HG03097 (cell line): ENCODE measurements at regions not wholly inside any gene's neighbourhood (a gene's known extent, or its start where the extent isn't known, plus 50 kb on each side); places are given as distances from the start of the nearest gene placed in this dataset.
"Not testable (repeated sequence)": the region's sequence is repeated elsewhere in the genome, so short reads cannot be mapped to it uniquely, and the experiment has no call there.

Source experiments
- ATAC-seq: cut with Tn5 transposase; IDR thresholded peaks from one replicate; pipeline ENCODE4 v1.9.1; 2021; ENCODE audit not compliant: unreplicated experiment, low FRiP score

DNA sequence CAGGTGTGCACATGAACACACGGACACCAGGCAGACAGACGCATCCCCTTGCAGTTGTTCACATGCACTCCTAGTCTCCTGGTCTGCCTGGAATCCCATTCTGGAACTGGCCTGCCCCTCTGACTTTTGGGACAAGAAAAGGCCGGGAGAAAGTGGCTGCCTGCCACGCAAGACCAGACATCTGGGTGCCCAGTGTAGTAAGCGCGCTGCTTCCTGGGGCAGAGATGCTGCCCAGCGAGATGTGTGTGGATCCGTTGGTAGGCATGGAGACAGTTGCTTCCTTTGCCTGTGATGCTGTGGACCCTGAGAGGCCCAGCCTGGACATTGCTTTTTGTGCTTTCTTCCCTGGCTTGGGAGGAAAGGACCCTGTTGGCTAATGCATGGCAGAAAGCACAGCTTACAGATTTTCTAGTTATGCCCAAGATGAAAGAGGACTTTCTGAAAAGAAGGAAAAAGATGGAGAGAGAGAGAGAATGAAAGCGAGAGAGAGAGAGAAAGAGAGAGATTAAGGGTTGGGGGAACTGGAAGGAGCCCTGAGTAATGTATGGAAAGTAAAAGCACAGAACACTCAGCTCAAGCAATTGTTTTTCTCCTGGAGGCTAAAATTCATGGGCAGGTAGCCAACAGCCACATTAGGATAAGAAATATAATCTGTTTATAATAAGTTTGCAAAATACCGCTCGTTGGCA is 235.3 kb downstream of the BCL2L11 start:
- not testable (repeated sequence) for ATAC-seq

DNA sequence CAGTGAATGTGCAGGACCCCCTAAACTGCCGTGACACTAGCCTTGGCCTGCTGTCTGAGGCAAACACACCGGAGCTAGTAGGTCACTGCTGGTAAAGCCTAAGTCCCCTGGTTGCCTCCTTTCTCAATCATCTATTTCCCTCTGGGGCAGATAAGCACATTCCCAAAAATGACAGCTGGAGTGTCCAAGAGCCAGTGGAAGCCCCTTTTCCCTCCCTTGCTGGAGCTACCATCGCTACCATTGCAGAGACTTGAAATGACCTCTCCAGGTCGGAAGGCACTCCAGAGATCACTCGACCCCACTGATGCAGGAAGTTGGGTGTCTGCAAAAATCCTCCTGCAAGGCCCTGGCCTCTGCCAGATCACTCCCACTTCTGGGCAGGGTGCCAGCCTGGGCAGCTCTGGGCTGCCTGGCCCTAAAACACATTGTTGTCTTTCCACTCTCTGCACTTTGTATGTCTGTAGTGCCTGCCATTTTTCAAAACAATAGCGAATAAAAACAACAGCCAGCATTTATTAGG is 235.9 kb downstream of the BCL2L11 start:
- not testable (repeated sequence) for ATAC-seq

DNA sequence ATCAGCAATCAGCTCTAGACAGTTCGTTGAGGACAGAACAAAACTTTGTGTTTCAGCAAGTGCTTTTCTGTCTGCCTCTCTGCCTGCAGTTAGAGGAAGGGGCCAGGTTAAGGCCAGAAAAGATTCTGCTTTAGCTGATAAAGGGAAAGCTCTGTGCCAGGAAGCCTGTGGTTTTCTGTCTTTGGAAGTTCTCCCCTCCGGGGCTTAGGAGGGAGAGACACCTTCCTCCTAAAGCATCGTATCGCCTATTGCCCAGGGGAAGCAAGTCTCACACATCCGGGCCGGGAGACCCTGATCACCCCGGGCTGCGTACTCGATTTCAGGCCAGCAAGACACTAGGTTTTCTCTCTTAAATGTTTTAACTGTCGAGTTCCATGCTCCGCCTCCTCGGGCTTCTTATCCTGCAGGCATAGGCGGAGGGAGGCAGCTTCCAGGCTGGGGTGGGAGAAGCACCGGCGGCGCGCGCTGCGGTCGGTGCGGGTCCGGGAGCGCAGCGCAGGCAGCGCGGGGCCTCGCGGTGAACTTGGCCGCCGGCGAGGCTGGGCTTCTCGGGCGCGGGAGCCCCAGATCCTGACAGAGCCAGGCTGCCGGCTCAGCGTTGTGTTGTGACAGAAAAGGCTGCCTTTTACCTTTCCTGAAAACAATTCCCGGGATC is 245.4 kb downstream of the BCL2L11 start:
- ATAC-seq: not testable (repeated sequence)

DNA sequence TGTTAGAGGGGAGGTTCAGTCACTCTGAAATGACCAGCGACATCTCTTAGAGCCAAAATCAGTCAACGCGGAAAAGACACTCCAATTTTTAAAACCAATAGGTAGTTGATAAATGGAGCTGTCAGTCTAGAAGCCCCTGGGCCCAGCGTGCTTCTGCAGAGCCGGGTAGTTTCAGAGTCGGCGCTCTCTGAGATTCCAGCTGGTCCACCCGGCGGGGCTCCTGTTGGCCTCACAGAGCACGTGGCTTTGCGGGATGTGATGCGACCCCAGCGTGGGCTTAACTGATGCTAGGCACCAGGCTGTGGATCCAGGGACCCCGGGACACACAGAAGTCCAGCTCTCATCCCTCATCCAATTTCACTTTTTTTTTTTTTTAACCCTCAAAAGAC is 245.9 kb downstream of the BCL2L11 start:
- not testable (repeated sequence) for ATAC-seq

DNA sequence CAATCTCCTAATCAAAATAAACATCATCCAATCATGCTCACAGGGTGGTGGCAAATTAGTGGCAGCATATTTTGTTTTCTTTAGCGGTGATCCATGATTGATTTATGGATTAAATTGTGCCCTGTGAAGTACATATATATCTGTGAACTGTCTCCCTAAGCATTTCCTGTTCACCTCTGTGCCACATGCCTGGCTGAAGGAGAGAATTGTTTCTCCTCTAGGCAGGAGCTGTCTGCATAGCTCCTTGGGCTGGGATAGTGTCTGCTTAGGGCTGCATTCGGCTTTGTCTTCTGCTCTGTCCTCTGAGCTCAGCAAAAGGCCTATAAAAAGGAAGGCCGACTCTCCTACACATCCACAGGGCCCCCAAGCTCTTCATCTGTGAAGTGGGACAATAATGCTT is 246.4 kb downstream of the BCL2L11 start:
- not testable (repeated sequence) for ATAC-seq

DNA sequence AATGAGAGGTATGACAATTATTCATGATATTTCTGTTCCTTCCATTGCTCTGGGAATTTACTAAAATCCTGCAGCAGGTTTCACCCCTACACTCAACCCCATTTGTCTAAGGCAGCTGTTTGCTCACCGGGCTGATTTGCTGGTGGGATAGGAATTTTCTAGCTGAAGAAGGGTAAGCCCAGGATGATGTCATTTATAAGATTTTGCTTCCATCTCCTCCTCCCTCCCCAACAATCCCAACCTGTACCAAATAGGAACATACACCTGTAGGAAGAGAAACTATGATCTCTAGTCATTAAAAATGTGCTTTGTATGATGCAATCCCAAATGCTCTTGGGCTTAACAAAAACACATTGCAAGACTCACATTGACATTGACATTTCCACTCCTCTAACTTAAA is 247.2 kb downstream of the BCL2L11 start:
- not testable (repeated sequence) for ATAC-seq

DNA sequence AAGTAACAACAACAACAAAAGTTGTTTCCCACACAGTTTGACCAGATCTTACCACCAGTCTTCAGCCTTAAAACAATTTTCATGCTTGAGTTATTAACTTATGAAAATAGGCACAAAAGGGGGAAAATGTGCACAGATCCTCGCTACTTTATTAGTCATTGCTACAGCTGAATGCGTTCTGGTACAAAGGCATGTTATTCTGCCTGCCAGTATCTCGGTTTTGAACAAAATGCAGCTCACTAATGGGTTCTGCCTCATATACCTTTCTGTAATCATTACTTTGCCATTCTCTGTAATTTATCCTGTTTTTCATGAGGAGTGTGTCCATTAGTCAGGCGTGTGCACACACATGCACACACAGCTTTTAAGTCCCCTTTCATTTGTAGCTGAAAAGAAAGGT is 247.6 kb downstream of the BCL2L11 start:
- not testable (repeated sequence) for ATAC-seq

DNA sequence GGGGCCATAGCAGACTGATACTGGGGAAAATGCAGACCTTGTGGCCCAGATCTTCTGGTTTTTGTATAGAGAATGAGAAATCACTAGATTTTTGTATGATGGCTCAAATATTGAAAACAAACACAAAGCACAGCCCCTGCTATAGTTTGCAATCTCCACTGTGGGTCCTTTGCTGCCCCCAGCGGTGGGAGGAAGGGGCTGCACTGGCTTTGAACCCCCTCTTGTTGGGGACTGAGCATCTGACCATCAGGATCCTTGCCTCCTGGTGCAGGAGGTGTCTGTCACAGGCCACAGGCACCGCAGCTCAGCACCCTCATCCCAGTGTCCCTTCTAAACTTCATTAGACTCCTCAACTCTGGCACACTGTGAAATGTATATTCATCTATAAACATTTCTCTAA is 252.3 kb downstream of the BCL2L11 start:
- ATAC-seq: not testable (repeated sequence)

DNA sequence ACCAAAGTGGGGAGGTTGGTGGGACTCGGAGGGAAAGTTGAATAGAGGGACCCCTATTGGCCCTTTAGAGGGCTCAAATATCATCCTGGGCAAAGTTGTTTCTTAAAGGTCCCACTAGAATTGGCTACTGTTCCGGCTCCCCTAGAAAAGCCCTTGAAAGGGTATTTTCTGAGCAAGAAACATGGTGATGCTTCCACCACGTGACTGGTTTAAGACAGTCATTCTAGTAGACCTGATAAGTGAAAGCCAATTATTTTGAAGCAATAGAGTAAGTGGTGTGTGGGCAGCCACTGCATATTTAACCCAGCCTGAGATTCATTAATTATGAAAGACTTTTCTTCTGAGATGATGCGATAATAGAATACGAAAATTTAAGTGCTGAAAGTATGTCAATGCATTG is 253.3 kb downstream of the BCL2L11 start:
- not testable (repeated sequence) for ATAC-seq

DNA sequence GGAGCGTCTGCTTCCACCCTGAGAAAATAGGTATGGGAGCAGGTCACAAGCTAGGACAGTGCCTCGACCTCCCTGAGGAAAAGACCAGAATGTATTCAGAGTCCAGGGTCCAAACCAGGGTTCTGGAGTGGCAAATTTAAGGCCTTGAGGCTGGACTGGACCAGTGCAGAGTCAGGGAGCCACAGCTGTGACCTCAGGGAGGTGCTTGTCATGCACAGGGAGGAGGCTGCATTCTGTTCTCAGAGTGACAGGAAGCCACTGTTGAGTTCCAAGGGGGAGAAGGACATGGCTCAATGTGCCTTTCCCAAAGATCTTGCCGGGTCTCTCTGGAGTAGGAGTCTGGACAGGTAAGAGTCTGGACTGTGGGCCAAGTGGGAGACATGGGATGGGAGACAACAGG is 254.0 kb downstream of the BCL2L11 start:
- ATAC-seq: not testable (repeated sequence)

DNA sequence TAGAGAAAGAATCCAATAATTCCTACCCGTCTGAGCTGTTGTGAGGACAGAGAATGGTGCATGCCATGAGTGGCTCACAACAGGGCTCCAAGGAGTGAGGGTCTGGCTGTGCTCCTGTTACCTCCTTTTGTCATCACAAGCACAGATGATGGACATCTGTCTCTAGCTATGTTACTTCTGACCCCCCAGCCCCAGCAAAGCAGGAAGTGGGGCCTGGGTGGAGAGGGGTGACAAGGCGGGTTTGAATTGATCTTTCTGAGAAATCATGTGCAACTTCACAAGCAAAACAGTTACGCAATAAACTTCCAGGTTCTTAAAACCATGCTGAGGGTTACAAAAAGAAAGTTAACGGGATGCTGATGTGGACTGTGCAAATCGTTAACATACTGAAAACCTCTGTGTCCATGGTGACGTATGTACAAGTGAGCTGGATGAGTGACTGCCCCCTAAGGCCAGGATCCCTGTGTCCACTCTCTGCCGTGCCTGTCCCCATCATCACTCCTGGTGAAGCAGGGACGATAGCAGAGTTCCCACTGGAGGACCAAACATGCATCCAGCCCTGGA is 254.7 kb downstream of the BCL2L11 start:
- not testable (repeated sequence) for ATAC-seq

DNA sequence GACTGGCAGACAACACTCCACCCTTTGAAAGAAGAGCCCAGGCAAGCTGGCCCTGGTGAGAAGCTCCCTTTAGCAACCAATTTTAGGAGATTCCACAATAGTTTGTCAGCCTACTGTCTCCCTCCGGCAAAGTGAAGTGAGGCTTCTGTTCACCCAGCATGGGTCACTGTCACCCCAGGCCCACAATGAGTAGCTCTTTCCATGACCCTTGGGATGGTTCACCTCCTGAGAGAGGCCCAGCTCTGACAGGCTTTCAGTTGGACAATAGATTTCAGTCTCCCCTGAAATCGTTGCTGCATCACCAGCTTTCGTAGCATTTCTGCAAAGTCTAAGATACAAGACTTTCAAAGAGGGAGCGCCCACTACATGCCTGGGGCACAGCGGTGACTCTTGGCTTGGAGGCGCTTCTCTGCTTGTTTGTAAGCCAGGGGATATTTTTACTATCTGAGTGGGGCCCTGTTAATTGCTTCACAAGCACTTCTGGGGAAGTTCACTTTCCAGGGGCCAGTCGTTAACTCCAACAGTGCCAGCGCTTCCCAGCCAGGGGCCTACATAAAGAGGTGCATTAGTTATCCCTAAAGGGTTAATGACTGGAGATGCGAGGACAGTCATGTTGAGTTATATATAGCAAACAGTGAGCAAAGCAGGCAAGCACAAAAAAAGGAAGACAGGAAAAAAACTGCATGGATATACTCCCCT is 255.7 kb downstream of the BCL2L11 start:
- ATAC-seq: not testable (repeated sequence)

DNA sequence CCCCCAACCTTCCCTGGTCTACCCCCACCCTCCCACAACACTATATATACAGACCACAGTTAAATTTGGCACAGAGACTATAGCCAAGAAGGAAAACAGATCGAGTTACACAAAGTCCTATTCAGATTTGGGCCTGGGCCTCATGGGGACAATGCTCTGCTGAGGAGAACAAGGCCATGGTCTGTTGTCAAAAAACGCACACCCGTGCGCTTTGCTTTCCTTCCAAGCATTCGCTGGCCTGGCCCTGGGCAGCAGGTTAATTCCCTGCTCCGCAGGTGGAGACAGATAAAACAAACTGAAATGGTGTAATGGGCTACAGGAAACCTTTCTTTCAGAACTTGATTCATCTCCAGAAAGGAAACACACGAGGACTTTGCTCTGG is 256.2 kb downstream of the BCL2L11 start:
- not testable (repeated sequence) for ATAC-seq

DNA sequence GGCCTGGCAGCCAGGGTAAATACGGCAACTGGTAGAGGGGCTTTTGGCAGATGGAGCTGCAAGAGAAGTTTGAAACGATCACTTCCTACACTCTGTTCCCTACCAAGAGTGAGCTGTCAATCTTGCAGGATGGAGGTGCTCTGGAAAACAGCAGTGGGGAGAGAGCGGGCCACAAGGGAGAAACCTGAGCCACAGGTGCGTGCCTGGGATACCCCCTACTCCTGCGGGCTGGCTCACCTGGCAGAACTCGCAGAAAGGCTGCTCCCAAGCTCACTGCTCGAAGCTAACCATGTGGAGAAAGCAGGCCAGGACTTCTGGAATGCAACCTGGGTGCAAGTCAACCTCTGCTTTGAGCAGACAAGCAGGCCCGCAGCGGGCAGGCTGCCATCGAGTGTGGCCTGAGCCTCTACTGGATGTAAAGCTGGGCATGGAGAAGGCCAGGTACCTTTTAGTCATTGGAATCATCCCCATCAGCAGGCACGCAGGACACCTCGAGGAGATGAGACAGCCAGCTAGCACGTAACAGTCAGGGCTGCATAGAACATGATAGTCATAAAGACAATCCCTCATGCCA is 256.8 kb downstream of the BCL2L11 start:
- ATAC-seq: not testable (repeated sequence)

DNA sequence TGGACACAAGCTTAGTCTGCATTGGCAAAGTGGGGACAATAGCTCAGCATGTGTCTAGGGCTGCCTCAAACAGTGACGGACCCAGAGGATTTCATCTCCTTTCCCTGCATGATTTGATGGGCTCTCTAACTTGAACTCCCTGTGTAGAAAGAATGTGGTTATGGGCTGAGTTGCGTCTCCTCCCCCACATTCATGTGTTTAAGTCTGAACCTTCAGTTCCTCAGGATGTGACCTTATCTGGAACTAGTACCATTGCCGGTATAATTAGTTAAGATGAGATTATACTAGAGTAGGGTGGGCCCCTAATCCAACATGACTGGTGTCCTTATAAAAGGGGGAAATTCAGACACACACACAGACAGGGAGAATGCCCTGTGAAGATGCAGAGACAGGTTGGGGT is 257.6 kb downstream of the BCL2L11 start:
- ATAC-seq: not testable (repeated sequence)

DNA sequence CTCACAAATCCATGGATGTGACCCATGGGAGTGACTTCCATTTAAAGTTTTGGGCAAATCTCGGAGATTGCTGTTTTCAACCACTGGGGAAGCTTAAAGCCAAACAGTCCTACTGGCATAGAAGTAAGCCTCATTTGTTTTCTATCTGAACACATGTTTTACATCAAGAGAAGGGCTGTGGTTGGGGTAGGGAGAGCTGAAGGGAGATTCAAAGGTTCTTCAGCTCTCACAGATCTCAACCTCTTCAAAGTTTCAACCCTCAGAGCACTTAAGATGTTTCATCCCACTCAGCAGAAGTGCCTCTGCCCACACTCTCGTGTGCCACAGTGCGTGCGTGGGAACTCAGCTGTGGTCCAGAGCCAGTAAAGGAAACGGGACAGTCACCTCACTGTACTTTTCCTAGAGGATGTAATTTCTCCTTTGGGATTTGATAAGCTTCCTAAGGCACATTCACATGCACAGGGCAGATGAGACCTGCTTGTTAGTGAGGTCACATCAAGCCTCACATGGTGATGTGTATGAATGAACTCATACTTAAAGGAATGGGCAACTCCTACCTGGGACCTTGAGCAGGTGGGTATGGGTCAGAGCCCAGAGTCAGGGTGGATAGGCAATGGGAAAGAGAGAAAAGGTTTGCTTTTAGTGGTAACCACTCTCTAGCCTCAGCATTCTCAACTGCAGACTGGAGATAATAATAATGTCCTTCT is 260.2 kb downstream of the BCL2L11 start:
- not testable (repeated sequence) for ATAC-seq

DNA sequence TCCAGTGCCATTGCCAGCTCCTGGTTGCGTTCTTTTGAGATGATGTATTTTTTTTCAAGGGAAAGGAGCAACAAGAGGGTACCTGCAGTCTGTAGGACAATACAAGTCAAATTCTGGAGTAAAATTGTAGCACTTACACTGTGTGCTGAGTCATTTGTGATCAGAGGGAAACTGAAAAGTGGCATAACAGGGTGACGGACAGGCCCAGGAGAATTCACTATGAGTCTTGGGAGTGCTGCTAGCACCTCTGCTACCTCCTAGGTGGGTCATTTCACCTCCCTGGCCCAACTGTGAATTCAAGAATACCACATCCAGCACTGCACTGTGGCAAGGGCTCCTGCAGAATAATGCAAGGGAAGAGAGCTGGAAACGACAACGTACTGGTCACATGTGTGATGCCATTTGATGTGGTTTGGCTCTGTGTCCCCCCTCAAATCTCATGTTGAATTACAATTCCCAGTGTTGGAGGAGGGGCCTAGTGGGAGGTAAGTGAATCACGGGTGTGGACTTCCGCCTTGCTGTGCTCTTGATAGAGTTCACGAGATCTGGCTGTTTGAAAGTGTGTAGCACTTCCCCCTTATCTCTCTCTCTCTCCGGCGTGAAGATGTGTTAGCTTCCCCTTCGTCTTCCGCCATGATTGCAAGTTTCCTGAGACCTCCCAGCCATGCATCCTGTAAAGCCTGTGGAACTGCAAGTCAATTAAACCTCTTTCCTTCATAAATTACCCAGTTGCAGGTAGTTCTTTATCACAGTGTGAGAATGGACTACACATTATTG is 261.0 kb downstream of the BCL2L11 start:
- not testable (repeated sequence) for ATAC-seq

DNA sequence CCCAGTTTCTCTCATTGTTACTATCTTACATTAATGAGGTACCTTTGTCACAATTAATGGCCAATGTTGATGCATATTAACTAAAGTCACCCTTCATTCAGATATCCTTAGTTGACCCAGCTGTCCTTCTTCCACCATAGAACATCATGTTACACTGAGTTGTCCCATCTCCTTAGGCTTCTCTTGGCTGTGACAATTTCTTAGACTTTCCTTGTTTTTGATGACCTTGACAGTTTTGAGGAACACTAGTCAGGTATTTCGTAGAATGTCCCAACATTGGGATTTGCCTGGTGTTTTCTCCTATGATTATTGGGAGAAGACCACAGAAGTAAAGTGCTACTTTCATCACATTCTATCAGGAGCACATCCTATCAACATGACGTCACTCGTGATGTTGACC is 261.8 kb downstream of the BCL2L11 start:
- not testable (repeated sequence) for ATAC-seq

DNA sequence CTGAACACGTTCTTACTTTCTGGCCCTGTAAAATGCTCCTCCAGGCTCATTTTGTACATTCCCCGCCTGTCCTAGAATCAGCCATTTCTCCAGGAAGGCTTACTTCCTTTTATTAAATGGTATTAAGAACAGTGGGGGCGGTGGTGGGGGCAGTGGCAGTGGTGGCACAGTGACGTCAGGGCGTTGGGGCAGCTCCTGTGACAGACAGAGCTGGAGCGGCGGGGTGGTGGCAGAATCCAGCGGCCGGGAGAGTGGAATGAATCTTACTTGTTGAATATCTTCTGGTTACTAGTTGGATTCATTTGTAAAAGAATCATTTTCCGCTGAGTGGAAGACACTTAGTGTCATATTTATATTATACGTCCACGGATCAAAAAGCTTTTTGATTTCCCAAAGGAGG is 262.6 kb downstream of the BCL2L11 start:
- not testable (repeated sequence) for ATAC-seq
